Endothelial cell (in vitro differentiated cells): ENCODE measurements at regions not wholly inside any gene's neighbourhood (a gene's known extent, or its start where the extent isn't known, plus 50 kb on each side); places are given as distances from the start of the nearest gene placed in this dataset.

ENCODE experiments used
- DNase-seq: peaks from one replicate; pipeline ENCODE4 v3.0.0; 2021; ENCODE audit warnings: low spot score
- H3K27ac Mint-ChIP-seq: one replicate; pipeline ENCODE4 v1.8.0; 2021; ENCODE audit warnings: mixed read lengths, inconsistent platforms; ENCODE audit not compliant: unreplicated experiment
- H3K27me3 Mint-ChIP-seq: one replicate; pipeline ENCODE4 v1.8.0; 2021; ENCODE audit warnings: mild to moderate bottlenecking, moderate library complexity, mixed read lengths, inconsistent platforms; ENCODE audit not compliant: unreplicated experiment
- H3K36me3 Mint-ChIP-seq: one replicate; pipeline ENCODE4 v1.8.0; 2021; ENCODE audit warnings: mild to moderate bottlenecking, low read depth, mixed read lengths, inconsistent platforms; ENCODE audit not compliant: unreplicated experiment
- H3K4me1 Mint-ChIP-seq: one replicate; pipeline ENCODE4 v1.8.0; 2021; ENCODE audit warnings: mild to moderate bottlenecking, mixed read lengths, inconsistent platforms; ENCODE audit not compliant: unreplicated experiment
- H3K4me3 Mint-ChIP-seq: one replicate; pipeline ENCODE4 v1.8.0; 2021; ENCODE audit warnings: mild to moderate bottlenecking, mixed read lengths, inconsistent platforms; ENCODE audit not compliant: unreplicated experiment
- H3K9me3 Mint-ChIP-seq: one replicate; pipeline ENCODE4 v1.8.0; 2021; ENCODE audit warnings: mixed read lengths, inconsistent platforms; ENCODE audit not compliant: unreplicated experiment
- CTCF ChIP-seq: fragments of 200-600 bp; sonication (generic); IDR thresholded peaks from one replicate; pipeline ENCODE4 v1.5.0; 2021; ENCODE audit warnings: antibody characterized with exemption; ENCODE audit not compliant: unreplicated experiment

DNA sequence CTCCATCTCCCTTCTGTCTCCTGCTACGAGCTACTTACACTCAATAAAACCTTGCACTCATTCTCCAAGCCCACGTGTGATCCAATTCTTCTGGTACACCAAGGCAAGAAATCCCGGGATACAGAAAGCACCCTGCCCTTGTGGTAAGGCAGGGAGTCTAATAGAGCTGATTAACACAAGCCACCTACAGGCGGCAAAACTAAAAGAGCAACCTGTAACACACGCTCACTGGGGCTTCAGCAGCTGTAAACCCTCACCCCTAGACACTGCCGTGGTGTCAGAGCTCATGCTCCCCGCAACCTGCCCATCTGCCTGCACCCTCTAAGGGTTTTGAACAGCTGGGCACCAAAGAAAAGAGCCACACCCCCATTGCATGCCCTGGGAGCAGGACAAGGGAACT is 755.4 kb upstream of the HTR2C start:
- TF ChIP-seq CTCF, result no peak
- H3K36me3 Mint-ChIP-seq, result no peaks in the 10 kb centered on the region
- H3K4me1 Mint-ChIP-seq, result no peaks in the 10 kb centered on the region
- no peaks in the 10 kb centered on the region for H3K27me3 Mint-ChIP-seq
- no peak overlapping the region for H3K27ac Mint-ChIP-seq
- DNase-seq, result no peak
- no peak overlapping the region for H3K4me3 Mint-ChIP-seq
- H3K9me3 Mint-ChIP-seq, result no peaks in the 10 kb centered on the region

DNA sequence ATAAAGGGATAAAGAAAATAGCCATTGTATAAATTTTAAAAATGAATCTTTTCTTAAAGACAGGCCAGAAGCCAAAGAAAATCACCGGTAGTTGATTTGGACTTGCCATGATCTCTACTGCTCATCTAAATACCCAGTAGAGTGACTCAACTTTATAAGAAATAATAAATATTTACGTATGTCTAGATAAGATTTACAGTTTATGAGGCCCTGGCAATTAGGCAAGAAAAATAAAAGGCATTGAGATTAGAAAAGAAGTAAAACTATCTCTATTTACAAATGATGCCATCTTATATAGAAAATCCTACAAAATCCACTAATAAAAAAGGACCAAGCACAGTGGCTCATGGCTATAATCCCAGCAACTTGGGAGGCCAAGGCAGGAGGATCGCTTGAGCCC is 765.5 kb upstream of the HTR2C start:
- no peak for DNase-seq
- no peak overlapping the region for H3K27ac Mint-ChIP-seq
- TF ChIP-seq CTCF, result no peak
- H3K36me3 Mint-ChIP-seq, result no peaks in the 10 kb centered on the region
- H3K9me3 Mint-ChIP-seq, result no peaks in the 10 kb centered on the region
- H3K4me3 Mint-ChIP-seq, result no peak overlapping the region
- no peaks in the 10 kb centered on the region for H3K4me1 Mint-ChIP-seq
- H3K27me3 Mint-ChIP-seq, result no peaks in the 10 kb centered on the region

DNA sequence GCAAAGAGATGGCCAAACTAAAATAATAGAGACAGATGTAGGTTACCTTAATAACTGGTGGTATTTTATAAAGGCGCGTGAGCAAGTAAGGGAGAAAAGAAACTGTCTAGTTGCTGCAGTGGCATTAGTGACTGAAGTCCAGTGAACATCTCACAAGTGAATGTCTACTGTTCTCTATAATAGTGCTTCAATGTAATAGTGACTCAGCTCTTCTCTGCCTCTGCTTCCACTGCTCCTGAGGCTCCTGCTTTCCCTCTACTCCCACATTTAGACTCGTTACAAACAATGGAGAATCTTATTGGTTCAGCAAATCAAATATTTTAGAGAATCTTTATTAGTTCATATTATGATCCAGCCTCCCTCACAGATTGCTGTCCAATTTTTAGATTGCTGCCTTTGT is 779.1 kb upstream of the HTR2C start:
- DNase-seq, result no peak
- no peak for TF ChIP-seq CTCF
- H3K4me1 Mint-ChIP-seq, result no peaks in the 10 kb centered on the region
- no peaks in the 10 kb centered on the region for H3K27me3 Mint-ChIP-seq
- H3K36me3 Mint-ChIP-seq, result no peaks in the 10 kb centered on the region
- H3K9me3 Mint-ChIP-seq, result no peaks in the 10 kb centered on the region
- H3K4me3 Mint-ChIP-seq, result no peak overlapping the region
- H3K27ac Mint-ChIP-seq, result no peak overlapping the region

DNA sequence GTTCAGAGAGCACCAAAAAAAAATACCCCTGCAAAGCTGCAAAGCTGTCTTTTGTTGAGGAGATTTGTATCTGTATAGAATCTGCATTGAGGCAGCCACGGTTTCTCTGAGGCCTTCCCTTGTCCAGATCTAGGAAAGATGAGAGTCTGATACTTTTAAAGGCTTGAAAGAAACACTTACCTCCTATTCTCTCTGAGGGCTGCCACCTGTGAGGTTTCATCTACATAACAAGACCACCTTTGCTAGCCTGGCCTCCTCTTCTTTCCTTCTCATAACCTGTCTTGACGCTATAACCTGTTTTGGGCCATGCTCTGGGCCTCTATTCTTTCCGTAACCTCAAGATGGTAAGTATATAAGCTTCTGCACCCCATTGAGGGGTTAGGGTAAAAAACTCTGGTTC is 779.6 kb upstream of the HTR2C start:
- Mint-ChIP-seq H3K27ac (no peak overlapping the region), H3K9me3 (no peaks in the 10 kb centered on the region), H3K4me3 (no peak overlapping the region), H3K36me3 (no peaks in the 10 kb centered on the region), H3K27me3 (no peaks in the 10 kb centered on the region), H3K4me1 (no peaks in the 10 kb centered on the region)
- DNase-seq, result no peak
- TF ChIP-seq CTCF, result no peak

DNA sequence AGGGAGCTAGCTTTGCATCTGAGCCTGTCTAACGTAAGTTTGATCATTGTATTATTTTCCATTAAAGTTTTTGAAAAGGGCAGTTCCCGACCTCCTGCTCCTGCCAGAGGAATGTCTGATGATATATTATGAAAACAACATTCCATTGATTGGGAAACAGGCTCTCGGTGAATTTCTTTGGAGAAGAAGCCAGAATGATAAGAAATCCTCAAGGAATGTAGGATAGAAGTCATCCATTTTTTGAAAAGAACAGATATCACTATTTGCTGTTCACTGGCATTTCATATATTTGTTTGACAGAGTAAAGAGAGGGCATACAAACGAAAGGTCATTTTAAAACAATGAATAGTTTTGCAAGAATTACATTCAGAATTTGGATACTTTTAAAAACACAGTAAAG is 781.0 kb upstream of the HTR2C start:
- H3K4me1 Mint-ChIP-seq, result no peaks in the 10 kb centered on the region
- no peak overlapping the region for H3K27ac Mint-ChIP-seq
- no peaks in the 10 kb centered on the region for H3K27me3 Mint-ChIP-seq

More for the DNA sequence above, 781.0 kb upstream of the HTR2C start:
- H3K4me3 Mint-ChIP-seq, result no peak overlapping the region
- no peaks in the 10 kb centered on the region for H3K36me3 Mint-ChIP-seq
- no peak for DNase-seq
- no peaks in the 10 kb centered on the region for H3K9me3 Mint-ChIP-seq
- TF ChIP-seq CTCF, result no peak
